ENCODE measurements at regions not wholly inside any gene's neighbourhood (a gene's known extent, or its start where the extent isn't known, plus 50 kb on each side); places are given as distances from the start of the nearest gene placed in this dataset.

DNA sequence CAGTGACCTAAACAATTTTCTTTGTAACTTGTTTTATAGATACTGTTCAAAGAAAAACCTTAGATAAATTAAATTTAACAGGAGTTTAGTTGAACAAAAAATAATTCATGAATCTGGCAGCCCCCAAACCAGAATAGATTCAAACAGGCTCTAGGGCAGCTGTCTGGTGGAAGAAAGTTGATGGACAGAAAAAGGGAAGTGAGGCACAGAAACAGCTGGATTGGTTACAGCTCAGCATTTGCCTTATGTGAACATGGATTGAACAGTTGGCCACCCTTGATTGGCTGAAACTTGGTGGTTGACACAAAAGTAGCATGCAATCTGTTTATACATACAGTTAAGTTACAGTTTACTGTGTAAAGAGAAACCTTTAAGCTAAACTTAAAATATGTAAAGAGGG is 954.3 kb upstream of the FLRT2 start:
- H3K27ac Mint-ChIP-seq = no peak overlapping the region
- Histone ChIP-seq H3K27ac (ENCODE audit: low read depth) (no peak overlapping the region), H4K20me1 (replicated peaks; ENCODE audit: insufficient read depth) (no peaks in the 10 kb centered on the region), H3K27me3 (ENCODE audit: insufficient read depth) (no peaks in the 10 kb centered on the region), H3K9me2 (ENCODE audit: insufficient read depth) (peaks cover 7% of the 10 kb centered on the region), H3K4me1 (ENCODE audit: insufficient read depth) (no peaks in the 10 kb centered on the region), H3K79me2 (replicated peaks; ENCODE audit: insufficient read depth) (no peaks in the 10 kb centered on the region), H3K36me3 (ENCODE audit: insufficient read depth) (no peaks in the 10 kb centered on the region), H3K4me3 (no peak overlapping the region), H3K4me2 (no peak overlapping the region), H2AFZ (no peak overlapping the region), H3F3A (replicated peaks; ENCODE audit: low read depth) (no peaks in the 10 kb centered on the region)
- H3K4me1 Mint-ChIP-seq = no peaks in the 10 kb centered on the region; the same call in 2 of the 3 replicates
- TF ChIP-seq POLR2AphosphoS5 (IDR thresholded peaks at IDR 0.05; ENCODE audit: low read depth) (no peak), STAT1 (IDR thresholded peaks at IDR 0.05; ENCODE audit: unreplicated experiment) (no peak)
- TF ChIP-seq, protein P1, sequence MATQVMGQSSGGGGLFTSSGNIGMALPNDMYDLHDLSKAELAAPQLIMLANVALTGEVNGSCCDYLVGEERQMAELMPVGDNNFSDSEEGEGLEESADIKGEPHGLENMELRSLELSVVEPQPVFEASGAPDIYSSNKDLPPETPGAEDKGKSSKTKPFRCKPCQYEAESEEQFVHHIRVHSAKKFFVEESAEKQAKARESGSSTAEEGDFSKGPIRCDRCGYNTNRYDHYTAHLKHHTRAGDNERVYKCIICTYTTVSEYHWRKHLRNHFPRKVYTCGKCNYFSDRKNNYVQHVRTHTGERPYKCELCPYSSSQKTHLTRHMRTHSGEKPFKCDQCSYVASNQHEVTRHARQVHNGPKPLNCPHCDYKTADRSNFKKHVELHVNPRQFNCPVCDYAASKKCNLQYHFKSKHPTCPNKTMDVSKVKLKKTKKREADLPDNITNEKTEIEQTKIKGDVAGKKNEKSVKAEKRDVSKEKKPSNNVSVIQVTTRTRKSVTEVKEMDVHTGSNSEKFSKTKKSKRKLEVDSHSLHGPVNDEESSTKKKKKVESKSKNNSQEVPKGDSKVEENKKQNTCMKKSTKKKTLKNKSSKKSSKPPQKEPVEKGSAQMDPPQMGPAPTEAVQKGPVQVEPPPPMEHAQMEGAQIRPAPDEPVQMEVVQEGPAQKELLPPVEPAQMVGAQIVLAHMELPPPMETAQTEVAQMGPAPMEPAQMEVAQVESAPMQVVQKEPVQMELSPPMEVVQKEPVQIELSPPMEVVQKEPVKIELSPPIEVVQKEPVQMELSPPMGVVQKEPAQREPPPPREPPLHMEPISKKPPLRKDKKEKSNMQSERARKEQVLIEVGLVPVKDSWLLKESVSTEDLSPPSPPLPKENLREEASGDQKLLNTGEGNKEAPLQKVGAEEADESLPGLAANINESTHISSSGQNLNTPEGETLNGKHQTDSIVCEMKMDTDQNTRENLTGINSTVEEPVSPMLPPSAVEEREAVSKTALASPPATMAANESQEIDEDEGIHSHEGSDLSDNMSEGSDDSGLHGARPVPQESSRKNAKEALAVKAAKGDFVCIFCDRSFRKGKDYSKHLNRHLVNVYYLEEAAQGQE (IDR thresholded peaks at IDR 0.05; ENCODE audit: unreplicated experiment) = no peak
- TF ChIP-seq, protein P2, sequence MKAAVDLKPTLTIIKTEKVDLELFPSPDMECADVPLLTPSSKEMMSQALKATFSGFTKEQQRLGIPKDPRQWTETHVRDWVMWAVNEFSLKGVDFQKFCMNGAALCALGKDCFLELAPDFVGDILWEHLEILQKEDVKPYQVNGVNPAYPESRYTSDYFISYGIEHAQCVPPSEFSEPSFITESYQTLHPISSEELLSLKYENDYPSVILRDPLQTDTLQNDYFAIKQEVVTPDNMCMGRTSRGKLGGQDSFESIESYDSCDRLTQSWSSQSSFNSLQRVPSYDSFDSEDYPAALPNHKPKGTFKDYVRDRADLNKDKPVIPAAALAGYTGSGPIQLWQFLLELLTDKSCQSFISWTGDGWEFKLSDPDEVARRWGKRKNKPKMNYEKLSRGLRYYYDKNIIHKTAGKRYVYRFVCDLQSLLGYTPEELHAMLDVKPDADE (IDR thresholded peaks at IDR 0.05) = no peak
- ATAC-seq (no peak), DNase-seq (ENCODE audit: low spot score) (no peak)
- H3K4me3 Mint-ChIP-seq = no peak overlapping the region
- no peaks in the 10 kb centered on the region for H3K36me3 Mint-ChIP-seq (ENCODE audit: low read depth)
- H3K9me3 Mint-ChIP-seq = no peaks in the 10 kb centered on the region; the same call in 2 of the 3 replicates
- no peaks in the 10 kb centered on the region for H3K27me3 Mint-ChIP-seq (ENCODE audit: insufficient read depth, low read depth, poor library complexity)

DNA sequence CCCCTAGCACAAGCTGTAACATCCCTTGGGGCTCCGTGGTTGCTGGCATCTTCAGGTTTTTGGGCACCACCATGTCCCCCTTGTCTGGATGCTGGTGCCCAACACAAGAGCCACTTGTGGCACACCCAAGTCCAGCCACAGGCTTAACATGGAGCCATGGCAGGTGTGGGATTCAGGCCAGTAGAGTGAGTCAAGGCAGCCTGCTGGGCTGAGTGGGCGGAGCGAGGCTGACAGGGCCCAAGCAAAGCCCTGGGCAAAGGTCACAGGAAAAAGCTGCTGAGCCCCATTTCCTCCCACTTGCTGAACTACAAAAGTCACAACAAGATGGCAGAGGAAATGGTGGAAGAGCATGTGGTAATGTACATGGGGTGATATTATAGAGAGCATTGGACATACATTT is 950.7 kb upstream of the FLRT2 start:
- H3K27ac ChIP-seq (ENCODE audit: low read depth) = no peak overlapping the region
- no peaks in the 10 kb centered on the region for H3F3A ChIP-seq (replicated peaks; ENCODE audit: low read depth)
- no peaks in the 10 kb centered on the region for H3K36me3 ChIP-seq (ENCODE audit: insufficient read depth)
- Mint-ChIP-seq H3K27ac (no peak overlapping the region), H3K4me1 (no peaks in the 10 kb centered on the region; the same call in 2 of the 3 replicates), H3K9me3 (no peaks in the 10 kb centered on the region), H3K36me3 (ENCODE audit: low read depth) (no peaks in the 10 kb centered on the region), H3K4me3 (no peak overlapping the region), H3K27me3 (ENCODE audit: insufficient read depth, low read depth, poor library complexity) (no peaks in the 10 kb centered on the region)
- H2AFZ ChIP-seq = no peak overlapping the region
- H3K4me2 ChIP-seq = no peak overlapping the region
- no peaks in the 10 kb centered on the region for H3K79me2 ChIP-seq (replicated peaks; ENCODE audit: insufficient read depth)
- H3K27me3 ChIP-seq (ENCODE audit: insufficient read depth) = no peaks in the 10 kb centered on the region
- H3K4me1 ChIP-seq (ENCODE audit: insufficient read depth) = no peaks in the 10 kb centered on the region
- TF ChIP-seq POLR2AphosphoS5 (IDR thresholded peaks at IDR 0.05; ENCODE audit: low read depth) = no peak
- no peak for ATAC-seq
- peaks cover 7% of the 10 kb centered on the region for H3K9me2 ChIP-seq (ENCODE audit: insufficient read depth)
- DNase-seq (ENCODE audit: low spot score) = no peak
- H3K4me3 ChIP-seq = no peak overlapping the region
- no peaks in the 10 kb centered on the region for H4K20me1 ChIP-seq (replicated peaks; ENCODE audit: insufficient read depth)

DNA sequence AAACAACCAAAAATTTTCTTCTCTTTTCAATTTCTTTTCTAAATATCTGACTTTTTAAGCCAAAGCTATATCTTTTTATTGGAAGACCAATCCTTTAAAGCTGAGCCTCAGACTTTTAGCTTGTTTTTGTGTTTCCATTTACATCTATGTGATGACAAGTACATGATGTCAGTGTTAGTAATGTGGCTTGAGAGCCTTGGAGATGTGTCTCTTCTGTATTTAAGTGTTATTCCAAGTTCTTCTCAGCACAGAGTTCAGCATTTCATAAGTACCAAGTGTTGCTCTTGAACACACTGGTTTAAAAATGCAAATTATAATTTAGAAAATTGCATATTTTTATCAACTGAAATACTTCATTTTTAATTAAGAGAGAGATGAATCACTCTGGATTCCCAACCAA is 948.9 kb upstream of the FLRT2 start:
- Mint-ChIP-seq H3K36me3 (ENCODE audit: low read depth) (no peaks in the 10 kb centered on the region), H3K4me3 (no peak overlapping the region), H3K4me1 (no peaks in the 10 kb centered on the region; the same call in 2 of the 3 replicates), H3K27ac (no peak overlapping the region), H3K9me3 (peaks cover 1% of the 10 kb centered on the region; the same call in 1 of the 3 replicates), H3K27me3 (ENCODE audit: insufficient read depth, low read depth, poor library complexity) (no peaks in the 10 kb centered on the region)
- Histone ChIP-seq H3K4me3 (no peak overlapping the region), H3F3A (replicated peaks; ENCODE audit: low read depth) (no peaks in the 10 kb centered on the region), H3K4me2 (no peak overlapping the region), H3K27me3 (ENCODE audit: insufficient read depth) (no peaks in the 10 kb centered on the region), H4K20me1 (replicated peaks; ENCODE audit: insufficient read depth) (no peaks in the 10 kb centered on the region), H3K79me2 (replicated peaks; ENCODE audit: insufficient read depth) (no peaks in the 10 kb centered on the region), H3K27ac (ENCODE audit: low read depth) (no peak overlapping the region), H3K4me1 (ENCODE audit: insufficient read depth) (no peaks in the 10 kb centered on the region), H2AFZ (no peak overlapping the region), H3K9me2 (ENCODE audit: insufficient read depth) (peaks cover 7% of the 10 kb centered on the region), H3K36me3 (ENCODE audit: insufficient read depth) (no peaks in the 10 kb centered on the region)
- ATAC-seq (no peak), DNase-seq (ENCODE audit: low spot score) (no peak)
- TF ChIP-seq EZH2phosphoT487 (IDR thresholded peaks at IDR 0.05; ENCODE audit: unreplicated experiment) = no peak
- TF ChIP-seq, protein P1 (IDR thresholded peaks at IDR 0.05; ENCODE audit: unreplicated experiment) = no peak
- no peak for TF ChIP-seq JUNB (IDR thresholded peaks at IDR 0.05; ENCODE audit: unreplicated experiment)
- TF ChIP-seq, protein P3, sequence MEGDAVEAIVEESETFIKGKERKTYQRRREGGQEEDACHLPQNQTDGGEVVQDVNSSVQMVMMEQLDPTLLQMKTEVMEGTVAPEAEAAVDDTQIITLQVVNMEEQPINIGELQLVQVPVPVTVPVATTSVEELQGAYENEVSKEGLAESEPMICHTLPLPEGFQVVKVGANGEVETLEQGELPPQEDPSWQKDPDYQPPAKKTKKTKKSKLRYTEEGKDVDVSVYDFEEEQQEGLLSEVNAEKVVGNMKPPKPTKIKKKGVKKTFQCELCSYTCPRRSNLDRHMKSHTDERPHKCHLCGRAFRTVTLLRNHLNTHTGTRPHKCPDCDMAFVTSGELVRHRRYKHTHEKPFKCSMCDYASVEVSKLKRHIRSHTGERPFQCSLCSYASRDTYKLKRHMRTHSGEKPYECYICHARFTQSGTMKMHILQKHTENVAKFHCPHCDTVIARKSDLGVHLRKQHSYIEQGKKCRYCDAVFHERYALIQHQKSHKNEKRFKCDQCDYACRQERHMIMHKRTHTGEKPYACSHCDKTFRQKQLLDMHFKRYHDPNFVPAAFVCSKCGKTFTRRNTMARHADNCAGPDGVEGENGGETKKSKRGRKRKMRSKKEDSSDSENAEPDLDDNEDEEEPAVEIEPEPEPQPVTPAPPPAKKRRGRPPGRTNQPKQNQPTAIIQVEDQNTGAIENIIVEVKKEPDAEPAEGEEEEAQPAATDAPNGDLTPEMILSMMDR (conservative IDR thresholded peaks at IDR 0.05; ENCODE audit: low read depth in 2 of 2) = no peak
- no peak for TF ChIP-seq NANOG (IDR thresholded peaks at IDR 0.05; ENCODE audit: borderline replicate concordance)
- no peak for TF ChIP-seq CREB1 (CRISPR knock-in tag; IDR thresholded peaks at IDR 0.05; ENCODE audit: low read depth)
- no peak for TF ChIP-seq STAT1 (IDR thresholded peaks at IDR 0.05; ENCODE audit: unreplicated experiment)
- TF ChIP-seq ZNF114 (CRISPR knock-in tag; IDR thresholded peaks at IDR 0.05) = no peak
- no peak for TF ChIP-seq POLR2AphosphoS5 (IDR thresholded peaks at IDR 0.05; ENCODE audit: low read depth)

Data from GM23338 (cell line).